ENCODE measurements at regions not wholly inside any gene's neighbourhood (a gene's known extent, or its start where the extent isn't known, plus 50 kb on each side); places are given as distances from the start of the nearest gene placed in this dataset.

- intact Hi-C loops (cut with DNase I) = no loop called here
- no peak for ATAC-seq
Measured at GRCh38 chr3:28067014-28067413, 174.4 kb upstream of the CMC1 start.

GRCh38 chr3:28068342-28068741, 173.1 kb upstream of the CMC1 start:
- intact Hi-C loops (cut with DNase I) = no loop called here
- DNase-seq (ENCODE audit: low spot score) (no peak), ATAC-seq (no peak)

More at GRCh38 chr3:28067014-28067413, 174.4 kb upstream of the CMC1 start:
- DNase-seq (ENCODE audit: low spot score) = no peak

GRCh38 chr3:28069438-28069837, 172.0 kb upstream of the CMC1 start:
- intact Hi-C loops (cut with DNase I) = no loop called here
- ATAC-seq (no peak), DNase-seq (ENCODE audit: low spot score) (no peak)

DNA sequence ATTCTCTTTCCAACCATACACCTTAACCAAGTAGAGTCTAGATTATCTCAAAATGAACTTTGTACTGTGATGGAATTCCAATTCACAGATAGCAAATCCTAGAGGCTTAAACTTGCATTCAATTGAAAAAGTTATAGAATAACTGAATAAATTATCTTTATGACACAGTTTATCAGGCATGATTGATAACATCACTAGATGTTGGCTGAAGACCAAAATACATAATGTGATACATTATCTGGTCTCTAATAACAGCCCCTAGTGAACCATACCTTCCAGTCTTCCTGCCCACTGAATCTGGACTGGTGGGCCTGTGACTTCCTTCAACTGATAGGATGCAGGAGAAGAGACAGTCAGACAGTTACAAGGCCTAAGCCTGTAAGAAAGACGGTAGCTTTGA, 165.2 kb upstream of the CMC1 start:
- intact Hi-C loops (cut with DNase I) = no loop called here
- ATAC-seq = no peak
- no peak for DNase-seq (ENCODE audit: low spot score)

DNA sequence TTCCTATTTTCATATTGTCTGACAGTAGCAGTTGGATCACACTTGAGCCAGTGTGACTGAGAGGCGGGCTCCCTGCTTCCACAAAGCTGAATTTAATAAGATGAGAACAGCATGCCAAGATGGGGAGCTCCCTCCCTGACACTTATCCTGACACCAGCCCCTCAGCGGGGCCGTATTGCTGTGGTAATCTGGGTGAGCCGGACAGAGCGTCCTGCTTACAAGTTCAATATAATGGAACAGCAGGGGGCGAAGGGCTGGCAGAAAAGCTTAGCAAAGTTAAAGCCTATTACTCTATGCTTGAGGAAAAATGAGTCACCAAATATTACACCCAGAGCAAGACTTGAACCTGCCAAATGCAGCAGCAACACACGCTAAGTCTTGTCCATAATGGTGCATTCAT, 163.8 kb upstream of the CMC1 start:
- intact Hi-C loops (cut with DNase I) = no loop called here
- DNase-seq (ENCODE audit: low spot score) (no peak), ATAC-seq (peak; percentile 74)

- ATAC-seq (no peak), DNase-seq (ENCODE audit: low spot score) (no peak)
- intact Hi-C loops (cut with DNase I) = no loop called here
Measured at GRCh38 chr3:28078536-28078935, 162.9 kb upstream of the CMC1 start.

- ATAC-seq (no peak), DNase-seq (ENCODE audit: low spot score) (no peak)
- intact Hi-C loops (cut with DNase I) = no loop called here
Measured at GRCh38 chr3:28080716-28081115, 160.7 kb upstream of the CMC1 start.

DNA sequence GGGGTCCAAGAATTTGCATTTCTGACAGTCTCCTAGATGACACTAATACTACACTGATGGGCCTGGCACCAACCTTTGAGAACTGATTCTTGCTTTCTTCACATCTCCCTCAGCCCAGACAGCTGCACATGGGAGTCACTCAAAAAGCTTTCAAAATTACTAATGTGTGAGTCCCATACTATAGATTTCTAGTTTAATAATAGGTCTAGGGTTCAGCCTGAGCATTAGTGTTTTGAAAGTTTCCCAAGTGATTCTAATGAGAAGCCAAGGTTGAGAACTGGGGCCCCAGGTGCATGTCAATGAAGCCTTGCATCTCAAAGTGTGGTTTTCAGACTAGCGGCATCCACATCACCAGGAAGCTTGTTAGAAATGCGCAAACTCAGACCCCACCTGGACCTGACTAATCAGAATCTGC, 159.9 kb upstream of the CMC1 start:
- no peak for ATAC-seq
- DNase-seq (ENCODE audit: low spot score) = no peak
- intact Hi-C loops (cut with DNase I) = no loop called here

DNA sequence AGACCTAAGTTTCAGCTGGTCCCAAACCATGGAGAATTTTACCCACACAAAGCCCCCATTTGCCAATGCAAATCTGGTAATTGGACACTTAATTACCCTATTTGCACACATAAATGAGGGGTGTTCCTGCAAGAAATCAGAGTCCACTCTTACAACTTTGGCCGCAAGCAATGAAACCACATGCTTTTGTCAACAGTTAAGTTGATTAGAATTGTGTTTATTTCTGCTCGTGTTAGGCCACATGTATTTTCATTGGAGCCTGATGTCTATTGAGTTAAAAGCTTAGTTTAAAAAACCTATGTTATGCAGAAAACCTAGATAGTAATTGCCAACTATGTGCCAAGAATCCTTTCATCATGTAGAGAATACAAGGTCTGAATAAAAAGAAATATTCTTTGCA, 153.8 kb upstream of the CMC1 start:
- no peak for ATAC-seq
- DNase-seq (ENCODE audit: low spot score) = no peak
- intact Hi-C loops (cut with DNase I) = no loop called here

- intact Hi-C loops (cut with DNase I) = no loop called here
- DNase-seq (ENCODE audit: low spot score) = no peak
- no peak for ATAC-seq
Measured at GRCh38 chr3:28088811-28089526, 152.4 kb upstream of the CMC1 start.

- ATAC-seq (no peak), DNase-seq (ENCODE audit: low spot score) (no peak)
- intact Hi-C loops (cut with DNase I) = no loop called here
Measured at GRCh38 chr3:28089527-28089897, 151.9 kb upstream of the CMC1 start.

- intact Hi-C loops (cut with DNase I) = no loop called here
- DNase-seq (ENCODE audit: low spot score) (no peak), ATAC-seq (no peak)
Measured at GRCh38 chr3:28099296-28099695, 142.1 kb upstream of the CMC1 start.

DNA sequence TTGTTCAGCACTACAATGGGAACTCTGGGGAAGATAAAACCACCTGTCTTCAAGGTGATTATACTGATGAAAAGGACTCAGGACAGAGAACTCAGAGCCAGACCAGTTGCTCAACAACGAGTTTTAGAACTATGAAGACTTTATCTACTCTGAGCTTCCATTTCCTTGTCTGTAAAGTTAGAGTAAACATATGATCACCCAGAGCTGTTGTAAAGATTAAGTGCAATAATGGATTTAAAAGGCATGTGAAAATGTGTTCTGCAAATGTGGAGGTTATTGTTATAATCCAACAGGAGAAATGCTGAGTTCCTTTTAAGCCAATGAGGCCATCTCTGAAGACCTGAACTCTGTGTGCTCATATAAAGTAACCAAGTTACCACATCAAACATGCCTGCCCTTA, 139.7 kb upstream of the CMC1 start:
- no peak for DNase-seq (ENCODE audit: low spot score)
- ATAC-seq = no peak
- intact Hi-C loops (cut with DNase I) = no loop called here

DNA sequence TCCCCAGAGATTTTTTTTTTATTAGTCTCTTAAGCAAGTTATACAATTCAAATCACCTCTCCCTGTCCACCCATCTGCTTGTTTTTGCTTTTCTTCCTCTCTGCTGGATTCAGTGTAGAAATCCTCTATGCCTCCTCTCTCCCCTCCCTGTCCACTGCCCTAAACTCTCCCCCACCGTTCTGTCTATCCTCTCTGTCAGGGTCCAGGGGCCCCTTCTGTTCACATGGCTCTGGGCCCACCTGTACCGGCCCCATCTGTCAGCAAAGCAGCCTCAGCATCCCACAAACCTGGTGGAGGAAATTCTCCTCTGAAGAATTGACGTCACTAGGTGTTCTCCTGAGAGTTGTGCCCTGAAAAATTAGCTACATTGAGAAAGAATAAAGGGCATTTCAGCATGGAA, 137.6 kb upstream of the CMC1 start:
- DNase-seq (ENCODE audit: low spot score) (no peak), ATAC-seq (no peak)
- intact Hi-C loops (cut with DNase I) = no loop called here

DNA sequence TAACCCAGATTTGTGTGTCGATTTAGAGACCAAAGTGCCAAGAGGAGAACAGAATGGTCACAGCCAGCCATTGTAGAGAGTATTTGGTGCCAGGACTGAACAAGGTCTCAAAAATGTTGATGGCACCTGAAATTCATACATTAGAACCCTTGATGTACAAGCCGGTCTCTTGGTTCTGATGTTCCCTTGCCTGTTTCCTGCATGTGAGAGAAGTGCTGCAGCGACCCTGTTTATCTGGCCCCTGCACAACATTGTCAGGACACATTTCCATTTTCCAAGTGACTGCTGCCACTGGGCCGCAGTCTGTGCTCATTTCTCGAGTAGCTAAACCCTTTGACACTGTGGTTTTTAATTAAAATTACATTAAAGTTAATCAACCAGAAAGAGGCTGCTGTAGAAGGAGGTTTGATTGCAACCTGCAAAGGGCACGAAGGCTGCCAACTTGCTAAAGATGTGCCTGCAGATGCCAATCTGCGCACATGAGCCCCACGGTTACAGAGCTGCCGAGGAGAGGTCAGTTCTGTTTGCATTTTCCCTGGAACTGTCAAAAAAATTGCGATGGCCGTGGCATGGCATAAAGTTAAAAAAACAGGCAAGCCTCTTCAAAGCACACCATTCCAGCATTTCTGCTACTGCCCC, 136.4 kb upstream of the CMC1 start:
- intact Hi-C loops (cut with DNase I) = no loop called here
- no peak for ATAC-seq
- DNase-seq (ENCODE audit: low spot score) = no peak

DNA sequence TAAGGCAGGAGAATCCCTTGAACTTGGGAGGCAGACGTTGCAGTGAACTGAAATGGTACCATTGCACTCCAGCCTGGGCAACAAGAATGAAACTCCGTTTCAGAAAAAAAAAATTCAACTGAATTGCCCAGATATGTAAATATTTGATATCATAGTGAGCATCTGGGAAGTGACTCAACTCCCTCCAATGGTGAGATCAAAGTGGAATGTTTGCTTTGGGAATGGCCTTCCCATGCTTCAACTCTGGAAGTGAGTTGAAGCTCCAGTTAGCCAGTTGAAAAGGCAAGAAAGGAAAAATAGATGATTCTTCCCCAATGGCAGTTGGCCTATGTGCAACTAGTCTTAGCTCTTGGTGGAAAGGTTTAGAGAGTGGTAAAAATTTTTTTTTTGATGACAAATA, 131.6 kb upstream of the CMC1 start:
- ATAC-seq (no peak), DNase-seq (ENCODE audit: low spot score) (no peak)
- intact Hi-C loops (cut with DNase I) = loop anchor here (5.0 kb wide), 1 partner anchor 328 kb away; no protein-coding TSS in a partner anchor

DNA sequence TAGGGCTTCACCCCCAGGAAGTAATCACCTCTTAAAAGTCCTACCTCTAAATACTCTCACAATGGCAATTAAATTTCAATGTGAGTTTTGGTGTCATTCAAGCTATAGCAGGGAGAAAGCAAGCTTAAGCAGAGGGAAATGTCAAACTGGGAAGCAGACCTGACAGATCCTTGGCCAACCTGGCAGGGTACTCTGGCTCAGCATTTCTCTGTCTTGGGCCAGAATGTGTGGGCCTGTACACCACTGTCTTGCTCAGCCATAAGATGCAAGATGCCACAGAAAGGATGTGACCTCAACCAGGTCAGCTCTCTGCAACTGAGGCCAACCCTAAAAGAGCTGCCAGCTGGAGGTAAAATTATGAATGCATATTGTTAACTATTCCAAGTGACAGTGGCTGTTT, 130.6 kb upstream of the CMC1 start:
- no peak for ATAC-seq
- no peak for DNase-seq (ENCODE audit: low spot score)
- intact Hi-C loops (cut with DNase I) = loop anchor here (5.0 kb wide), 1 partner anchor 329 kb away; no protein-coding TSS in a partner anchor

GRCh38 chr3:28114893-28115292, 126.5 kb upstream of the CMC1 start:
- no peak for DNase-seq (ENCODE audit: low spot score)
- intact Hi-C loops (cut with DNase I) = loop anchor here (5.0 kb wide), 1 partner anchor 333 kb away; no protein-coding TSS in a partner anchor
- ATAC-seq = no peak

DNA sequence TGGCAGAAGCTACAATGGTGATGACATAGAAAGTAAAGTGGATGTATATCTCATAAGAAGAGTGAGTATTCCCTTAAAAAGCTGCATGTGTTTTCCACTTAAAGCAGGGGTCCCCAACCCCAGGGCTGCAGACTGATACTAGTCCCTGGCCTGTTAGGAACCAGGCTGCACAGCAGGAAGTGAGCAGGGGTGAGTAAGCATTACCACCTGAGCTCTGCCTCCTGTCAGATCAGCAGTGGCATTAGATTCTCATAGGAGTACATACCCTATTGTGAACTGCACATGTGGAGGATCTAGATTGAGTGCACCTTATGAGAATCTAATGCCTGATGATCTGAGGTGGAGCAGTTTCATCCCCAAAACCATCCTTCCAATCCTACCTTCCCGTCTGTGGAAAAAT, 126.1 kb upstream of the CMC1 start:
- no peak for ATAC-seq
- intact Hi-C loops (cut with DNase I) = no loop called here
- no peak for DNase-seq (ENCODE audit: low spot score)

- ATAC-seq (no peak), DNase-seq (ENCODE audit: low spot score) (no peak)
- intact Hi-C loops (cut with DNase I) = no loop called here
Measured at GRCh38 chr3:28117598-28117997, 123.8 kb upstream of the CMC1 start.

DNA sequence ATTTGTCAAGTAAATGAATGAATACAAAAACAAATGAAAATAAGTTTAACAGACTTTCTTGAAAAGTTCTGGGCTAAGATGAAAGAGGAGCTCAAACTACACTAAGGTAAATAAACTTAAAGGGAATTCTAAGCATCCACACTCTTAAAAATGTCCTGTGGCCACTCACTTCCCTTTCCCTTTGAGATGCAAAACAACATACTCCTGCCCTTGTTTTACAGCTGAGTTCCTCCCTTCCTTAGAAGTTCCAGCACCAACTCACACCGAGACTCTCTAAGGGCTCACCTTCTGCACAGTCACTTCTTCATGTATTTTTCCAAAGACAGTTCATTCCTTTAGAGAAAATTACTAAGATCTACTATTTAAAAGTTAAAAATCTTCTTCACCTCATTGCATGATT, 123.3 kb upstream of the CMC1 start:
- intact Hi-C loops (cut with DNase I) = no loop called here
- DNase-seq (ENCODE audit: low spot score) (no peak), ATAC-seq (no peak)
